NCI-H2227 treated with DMSO at 0.1 percent for 48 hours (cell line): ENCODE measurements at regions not wholly inside any gene's neighbourhood (a gene's known extent, or its start where the extent isn't known, plus 50 kb on each side); places are given as distances from the start of the nearest gene placed in this dataset.

Experiments
- DNase-seq: peaks from one replicate; lab custom pipeline; 2025; lab: John Stamatoyannopoulos, UW

DNA sequence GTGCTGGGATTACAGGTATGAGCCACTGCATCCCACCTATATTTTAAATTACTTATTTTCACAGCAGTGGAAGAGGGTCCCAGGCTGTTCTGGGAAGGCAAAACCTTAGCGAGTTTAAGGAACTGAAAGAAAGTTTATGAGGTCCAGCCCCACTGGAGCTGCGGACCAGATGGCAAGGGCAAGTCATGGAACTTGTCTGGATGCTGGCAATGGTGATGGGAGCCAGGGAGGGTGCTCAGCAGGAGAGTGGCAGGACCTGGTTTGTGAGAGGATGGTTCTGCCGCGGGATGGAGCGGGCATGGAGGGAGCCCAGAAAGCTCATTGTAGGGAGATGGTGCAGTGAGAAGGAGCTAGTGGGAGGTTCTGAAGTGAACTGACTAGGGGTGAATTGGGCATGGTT lies 50.6 kb upstream of the SLC45A1 start:
- DNase-seq = no peak

- no peak for DNase-seq
Measured at GRCh38 chr1:8266436-8267165, 51.3 kb upstream of the SLC45A1 start.

- DNase-seq = no peak
Measured at GRCh38 chr1:8263791-8264190, 54.1 kb upstream of the SLC45A1 start.

GRCh38 chr1:8261398-8261762 lies 56.5 kb upstream of the SLC45A1 start:
- DNase-seq = no peak

GRCh38 chr1:8259498-8260290 lies 58.2 kb upstream of the SLC45A1 start:
- no peak for DNase-seq

DNA sequence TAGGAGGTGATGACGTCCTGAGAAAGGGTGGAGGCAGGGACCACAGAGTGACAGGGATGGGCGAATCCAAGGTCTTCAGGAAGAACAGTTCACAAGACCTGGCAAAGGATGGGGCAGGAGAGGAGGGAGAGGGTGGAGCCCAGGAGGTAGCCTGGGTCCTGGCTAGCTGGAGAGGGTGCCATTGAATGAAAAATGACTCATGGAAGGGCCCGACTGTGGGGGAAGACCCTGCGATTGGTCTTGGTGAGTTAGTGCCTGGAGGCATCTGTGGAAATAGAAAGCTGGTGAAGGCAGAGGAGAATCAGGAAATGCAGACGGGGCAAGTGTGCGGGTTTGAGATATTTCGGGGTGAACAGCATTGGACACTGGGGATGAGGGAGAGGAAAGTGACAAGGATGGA lies 60.3 kb upstream of the SLC45A1 start:
- no peak for DNase-seq

DNA sequence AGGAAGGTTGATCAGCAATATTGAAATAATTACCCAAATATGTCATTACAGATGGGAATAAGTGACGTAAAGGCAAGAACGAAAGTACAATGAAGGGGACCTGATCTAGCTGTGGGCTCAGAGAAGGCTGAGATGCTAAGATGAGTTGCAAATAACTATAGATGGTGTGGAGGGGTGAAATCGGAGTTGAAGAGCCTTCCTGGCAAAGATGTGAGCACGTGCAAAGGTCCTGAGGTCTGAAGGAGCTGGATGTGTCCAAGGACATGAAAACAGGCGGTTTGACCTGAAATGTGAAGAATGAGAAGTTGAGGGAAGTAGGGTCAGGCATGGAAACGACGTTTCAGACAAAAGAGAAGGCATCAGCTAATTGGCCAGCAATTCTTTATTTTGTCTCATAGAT lies 61.6 kb upstream of the SLC45A1 start:
- no peak for DNase-seq

- no peak for DNase-seq
Measured at GRCh38 chr1:8255712-8256111, 62.2 kb upstream of the SLC45A1 start.

DNA sequence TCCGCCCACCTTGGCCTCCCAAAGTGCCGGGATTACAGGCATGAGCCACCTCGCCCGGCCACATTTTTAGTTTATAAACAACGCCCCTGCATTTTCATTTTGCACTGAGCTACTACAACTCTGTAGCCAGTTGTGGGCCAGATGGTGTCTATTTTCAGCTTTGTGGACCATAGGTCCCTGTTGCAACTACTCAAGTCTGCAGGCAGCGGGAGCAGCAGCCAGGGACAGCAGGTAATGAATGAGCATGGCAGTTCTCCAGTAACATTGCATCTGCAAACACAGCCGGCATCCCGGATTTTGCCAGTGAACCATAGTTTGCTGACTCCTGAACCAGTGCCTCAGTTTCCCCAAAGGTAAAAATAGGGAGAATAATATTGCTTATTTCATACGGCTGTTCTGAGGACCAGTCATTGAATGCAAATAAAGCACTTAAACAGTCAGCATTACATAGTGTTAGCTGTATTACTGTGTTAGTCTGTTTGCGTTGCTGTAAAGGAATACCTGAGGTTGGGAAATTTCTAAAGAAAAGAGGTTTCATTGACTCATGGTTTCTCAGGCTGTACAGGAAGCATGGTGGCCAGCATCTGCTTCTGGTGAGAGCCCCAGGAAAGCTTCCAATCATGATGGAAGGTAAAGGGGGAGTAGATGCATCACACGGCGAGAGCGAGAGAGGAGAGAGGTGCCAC lies 65.5 kb upstream of the SLC45A1 start:
- DNase-seq = no peak

- DNase-seq = no peak
Measured at GRCh38 chr1:8251635-8252034, 66.3 kb upstream of the SLC45A1 start.

GRCh38 chr1:8249838-8250237 lies 68.1 kb upstream of the SLC45A1 start:
- DNase-seq = no peak

DNA sequence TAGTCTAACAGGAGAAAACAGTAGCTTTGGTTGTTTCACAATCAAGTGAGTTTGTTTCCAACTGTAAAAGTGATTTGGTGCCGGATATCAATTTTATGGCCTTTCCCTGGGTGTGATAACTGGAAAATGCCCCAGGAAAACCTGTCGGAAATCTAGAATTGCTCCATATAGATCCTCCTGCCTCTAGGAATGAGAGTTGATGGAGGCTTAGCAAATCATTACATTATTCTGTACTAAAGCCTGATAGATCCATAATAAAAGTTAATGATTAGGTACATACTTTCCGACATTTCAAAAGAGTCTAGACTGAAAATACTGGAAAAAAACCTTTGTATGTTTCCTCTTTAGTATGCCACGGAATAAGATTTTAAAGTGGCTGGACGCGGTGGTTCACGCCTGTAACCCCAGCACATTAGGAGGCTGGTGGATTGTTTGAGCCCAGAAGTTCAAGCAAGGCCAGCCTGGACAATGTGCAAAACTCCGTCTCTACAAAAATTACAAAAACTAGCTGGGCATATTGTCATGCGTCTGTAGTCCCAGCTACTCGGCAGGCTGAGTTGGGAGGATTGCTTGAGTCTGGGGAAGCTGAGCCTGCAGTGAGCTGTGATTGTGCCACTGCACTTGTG lies 70.0 kb upstream of the SLC45A1 start:
- DNase-seq = no peak

- no peak for DNase-seq
Measured at GRCh38 chr1:8244304-8244703, 73.6 kb upstream of the SLC45A1 start.

DNA sequence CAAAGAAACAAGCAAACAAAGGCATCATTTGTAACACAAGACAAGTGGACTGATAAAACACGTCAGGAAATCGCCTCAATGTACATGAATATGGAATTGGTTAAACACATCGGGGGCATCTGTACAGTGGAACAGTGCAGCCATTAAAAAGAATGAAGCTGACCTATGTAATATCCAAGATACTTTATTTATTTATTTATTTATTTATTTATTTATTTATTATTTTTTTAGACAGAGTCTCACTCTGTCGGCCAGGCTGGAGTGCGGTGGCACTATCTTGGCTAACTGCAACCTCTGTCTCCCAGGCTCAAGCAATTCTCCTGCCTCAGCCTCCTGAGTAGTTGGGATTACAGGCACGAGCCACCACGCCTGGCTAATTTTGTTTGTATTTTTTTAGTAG lies 75.4 kb upstream of the SLC45A1 start:
- DNase-seq = no peak

DNA sequence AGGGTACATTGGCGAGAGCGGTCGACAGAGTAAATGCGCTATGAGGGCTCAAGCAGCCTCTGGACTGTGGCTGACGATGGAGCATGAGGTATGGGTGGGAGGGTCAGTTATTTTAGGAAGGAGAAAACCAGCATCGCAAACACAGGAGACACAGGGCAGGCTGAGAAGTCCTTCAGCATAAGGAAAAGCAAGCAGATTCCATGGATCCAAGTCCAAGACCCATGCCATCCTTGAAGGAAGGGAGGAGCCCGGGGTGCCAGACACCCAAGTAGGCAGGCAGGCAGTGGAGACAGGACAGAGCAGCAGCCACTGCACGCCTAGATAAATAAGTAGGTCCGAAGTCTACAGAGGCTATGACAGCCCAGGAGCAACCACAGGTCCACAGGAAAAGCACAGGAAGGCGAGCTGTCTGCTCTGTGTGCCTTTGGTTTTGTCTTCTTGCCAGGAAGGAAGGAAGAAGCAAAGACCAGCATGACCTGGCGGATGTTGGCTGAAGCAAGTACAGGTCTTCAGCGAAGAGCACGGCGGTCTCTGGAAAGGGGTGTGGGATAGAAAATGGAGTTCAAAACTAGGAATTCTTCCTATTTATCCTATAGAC lies 76.4 kb upstream of the SLC45A1 start:
- DNase-seq = no peak

- DNase-seq = peak; percentile 77
Measured at GRCh38 chr1:8239306-8240023, 78.4 kb upstream of the SLC45A1 start.

DNA sequence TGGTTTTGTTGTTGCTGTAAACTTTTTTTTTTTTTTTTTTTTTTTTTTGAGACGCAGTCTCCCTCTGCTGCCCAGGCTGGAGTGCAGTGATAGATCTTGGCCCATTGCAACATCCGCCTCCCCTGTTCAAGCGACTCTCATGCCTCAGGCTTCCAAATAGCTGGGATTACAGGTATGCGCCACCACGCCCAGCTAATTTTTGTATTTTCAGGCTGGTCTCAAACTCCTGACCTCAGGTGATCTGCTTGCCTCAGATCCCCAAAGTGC lies 78.9 kb upstream of the SLC45A1 start:
- no peak for DNase-seq

- no peak for DNase-seq
Measured at GRCh38 chr1:8238141-8239038, 79.5 kb upstream of the SLC45A1 start.

GRCh38 chr1:8232036-8232757 lies 85.7 kb upstream of the SLC45A1 start:
- no peak for DNase-seq

- DNase-seq = no peak
Measured at GRCh38 chr1:8230292-8230621, 87.7 kb upstream of the SLC45A1 start.
